ENCODE measurements at regions not wholly inside any gene's neighbourhood (a gene's known extent, or its start where the extent isn't known, plus 50 kb on each side); places are given as distances from the start of the nearest gene placed in this dataset.
A peak's percentile ranks its signal among the peaks of the same experiment; 100 is the strongest.

GRCh38 chr21:35622612-35623011 is 437.7 kb downstream of the SETD4 start:
- H3K4me3 ChIP-seq = no peak overlapping the region
- H3K36me3 ChIP-seq (replicated peaks in 1 of 2) = no peaks in the 10 kb centered on the region
- intact Hi-C loops (cut with DNase I) = no loop called here
- H3K27ac ChIP-seq = no peak overlapping the region
- TF ChIP-seq POLR2A (IDR thresholded peaks at IDR 0.05) (no peak), CTCF (IDR thresholded peaks at IDR 0.05) (no peak)
- no peak for DNase-seq
- H3K9me3 ChIP-seq (replicated peaks in 1 of 3) = no peaks in the 10 kb centered on the region
- no peaks in the 10 kb centered on the region for H3K4me1 ChIP-seq (replicated peaks in 1 of 2)
- WGBS, 4 donors = 85 to 96% (median 89%) methylated on average over 3 of the region's 3 CpGs
- H3K27me3 ChIP-seq = peaks cover 15% of the 10 kb centered on the region

- TF ChIP-seq CTCF (IDR thresholded peaks at IDR 0.05) (no peak), POLR2A (IDR thresholded peaks at IDR 0.05) (no peak)
- Histone ChIP-seq H3K4me1 (replicated peaks in 1 of 2) (peaks cover 0 to 8% of the 10 kb centered on the region in 2 donors), H3K27ac (no peak overlapping the region), H3K27me3 (no peaks in the 10 kb centered on the region), H3K4me3 (no peak overlapping the region), H3K9me3 (replicated peaks in 1 of 3) (no peaks in the 10 kb centered on the region), H3K36me3 (replicated peaks in 1 of 2) (no peaks in the 10 kb centered on the region)
- no peak for DNase-seq
- intact Hi-C loops (cut with DNase I) = no loop called here
- 70 to 81% (median 75%) methylated on average over 2 of the region's 2 CpGs for WGBS, 4 donors
Measured at GRCh38 chr21:35619184-35619583, 441.1 kb downstream of the SETD4 start.

GRCh38 chr21:35617491-35617890 is 442.8 kb downstream of the SETD4 start:
- no peaks in the 10 kb centered on the region for H3K27me3 ChIP-seq
- H3K9me3 ChIP-seq (replicated peaks in 1 of 3) = no peaks in the 10 kb centered on the region
- peaks cover 0 to 8% of the 10 kb centered on the region in 2 donors for H3K4me1 ChIP-seq (replicated peaks in 1 of 2)
- no peaks in the 10 kb centered on the region for H3K36me3 ChIP-seq (replicated peaks in 1 of 2)
- TF ChIP-seq POLR2A (IDR thresholded peaks at IDR 0.05) (no peak), CTCF (IDR thresholded peaks at IDR 0.05) (no peak)
- no peak overlapping the region for H3K4me3 ChIP-seq
- intact Hi-C loops (cut with DNase I) = no loop called here
- no peak for DNase-seq
- WGBS, 4 donors = 66 to 79% (median 69%) methylated on average over 3 of the region's 3 CpGs
- H3K27ac ChIP-seq = no peak overlapping the region

GRCh38 chr21:35616090-35616489 is 444.2 kb downstream of the SETD4 start:
- DNase-seq = no peak
- no peak overlapping the region for H3K4me3 ChIP-seq
- intact Hi-C loops (cut with DNase I) = no loop called here
- H3K27ac ChIP-seq = no peak overlapping the region
- peaks cover 0 to 8% of the 10 kb centered on the region in 2 donors for H3K4me1 ChIP-seq (replicated peaks in 1 of 2)
- H3K9me3 ChIP-seq (replicated peaks in 1 of 3) = no peaks in the 10 kb centered on the region
- H3K36me3 ChIP-seq (replicated peaks in 1 of 2) = no peaks in the 10 kb centered on the region
- H3K27me3 ChIP-seq = no peaks in the 10 kb centered on the region
- TF ChIP-seq CTCF (IDR thresholded peaks at IDR 0.05) = peak; percentile 18 to 69 (median 52)
- TF ChIP-seq POLR2A (IDR thresholded peaks at IDR 0.05) = no peak
- WGBS, 4 donors = 15 to 32% (median 23%) methylated on average over 4 of the region's 4 CpGs

Measured in adrenal gland (tissue), 9 donors.